Activated CD4-positive, alpha-beta memory T cell treated with anti-CD3 and anti-CD28 coated beads for 36 hours (primary cell): ENCODE measurements at regions not wholly inside any gene's neighbourhood (a gene's known extent, or its start where the extent isn't known, plus 50 kb on each side); places are given as distances from the start of the nearest gene placed in this dataset.

ENCODE experiments used
- CTCF ChIA-PET: fragments of 350-600 bp; sonication (Branson Sonifier 250); formaldehyde crosslinking; loops from one replicate; lab custom pipeline; 2021; ENCODE audit warnings: antibody characterized with exemption, inconsistent platforms; lab: Charles Lee
- POLR2A ChIA-PET: fragments of 350-600 bp; sonication (Branson Sonifier 250); formaldehyde crosslinking; loops from one replicate; lab custom pipeline; 2021; ENCODE audit warnings: antibody characterized with exemption; lab: Charles Lee
- DNase-seq: peaks from one replicate; pipeline ENCODE4 v3.0.0-alpha.2; 2020
- H3K27ac Mint-ChIP-seq: one replicate; pipeline ENCODE4 v1.8.0; 2021; ENCODE audit warnings: mixed read lengths
- H3K27me3 Mint-ChIP-seq: one replicate; pipeline ENCODE4 v1.8.0; 2021; ENCODE audit warnings: mixed read lengths
- H3K36me3 Mint-ChIP-seq: one replicate; pipeline ENCODE4 v1.8.0; 2021; ENCODE audit warnings: mixed read lengths
- H3K4me1 Mint-ChIP-seq: one replicate; pipeline ENCODE4 v1.8.0; 2021; ENCODE audit warnings: low read depth, mixed read lengths
- H3K4me3 Mint-ChIP-seq: one replicate; pipeline ENCODE4 v1.8.0; 2021; ENCODE audit warnings: mild to moderate bottlenecking, mixed read lengths
- H3K9me3 Mint-ChIP-seq: one replicate; pipeline ENCODE4 v1.8.0; 2021; ENCODE audit warnings: mixed read lengths
- intact Hi-C: fragments of 100-400 bp; cut with micrococcal nuclease; formaldehyde crosslinking; loops from one replicate; pipeline ENCODE4 v1.15.1; 2023

GRCh38 chr10:105974803-105975456 is 1189.6 kb downstream of the SORCS1 start:
- DNase-seq = no peak
- intact Hi-C loops = no loop called here
- no peaks in the 10 kb centered on the region for H3K36me3 Mint-ChIP-seq
- POLR2A ChIA-PET = no interaction called here
- H3K4me3 Mint-ChIP-seq = no peak overlapping the region
- H3K27me3 Mint-ChIP-seq = no peaks in the 10 kb centered on the region
- no peaks in the 10 kb centered on the region for H3K4me1 Mint-ChIP-seq
- CTCF ChIA-PET = no interaction called here
- H3K9me3 Mint-ChIP-seq = no peaks in the 10 kb centered on the region
- no peak overlapping the region for H3K27ac Mint-ChIP-seq

GRCh38 chr10:105973902-105974301 is 1190.6 kb downstream of the SORCS1 start:
- CTCF ChIA-PET = no interaction called here
- H3K27ac Mint-ChIP-seq = no peak overlapping the region

GRCh38 chr10:105973360-105973759 is 1191.1 kb downstream of the SORCS1 start:
- Mint-ChIP-seq H3K27ac (no peak overlapping the region), H3K4me3 (no peak overlapping the region), H3K36me3 (no peaks in the 10 kb centered on the region), H3K9me3 (no peaks in the 10 kb centered on the region), H3K4me1 (no peaks in the 10 kb centered on the region), H3K27me3 (no peaks in the 10 kb centered on the region)
- intact Hi-C loops = no loop called here
- CTCF ChIA-PET = no interaction called here
- no peak for DNase-seq
- POLR2A ChIA-PET = no interaction called here

More at GRCh38 chr10:105973902-105974301, 1190.6 kb downstream of the SORCS1 start:
- POLR2A ChIA-PET = no interaction called here
- DNase-seq = no peak
- H3K4me1 Mint-ChIP-seq = no peaks in the 10 kb centered on the region
- H3K27me3 Mint-ChIP-seq = no peaks in the 10 kb centered on the region
- no peak overlapping the region for H3K4me3 Mint-ChIP-seq
- no peaks in the 10 kb centered on the region for H3K9me3 Mint-ChIP-seq
- intact Hi-C loops = no loop called here
- H3K36me3 Mint-ChIP-seq = no peaks in the 10 kb centered on the region

GRCh38 chr10:105971460-105971859 is 1193.0 kb downstream of the SORCS1 start:
- Mint-ChIP-seq H3K27me3 (no peaks in the 10 kb centered on the region), H3K4me1 (no peaks in the 10 kb centered on the region)

GRCh38 chr10:105969884-105970377 is 1194.6 kb downstream of the SORCS1 start:
- no peaks in the 10 kb centered on the region for H3K27me3 Mint-ChIP-seq
- no peaks in the 10 kb centered on the region for H3K9me3 Mint-ChIP-seq
- intact Hi-C loops = no loop called here
- ChIA-PET CTCF (no interaction called here), POLR2A (no interaction called here)
- no peaks in the 10 kb centered on the region for H3K4me1 Mint-ChIP-seq
- H3K4me3 Mint-ChIP-seq = no peak overlapping the region
- DNase-seq = no peak
- H3K36me3 Mint-ChIP-seq = no peaks in the 10 kb centered on the region
- H3K27ac Mint-ChIP-seq = no peak overlapping the region

More at GRCh38 chr10:105971460-105971859, 1193.0 kb downstream of the SORCS1 start:
- CTCF ChIA-PET = no interaction called here
- Mint-ChIP-seq H3K27ac (no peak overlapping the region), H3K9me3 (no peaks in the 10 kb centered on the region), H3K4me3 (no peak overlapping the region), H3K36me3 (no peaks in the 10 kb centered on the region)
- intact Hi-C loops = no loop called here
- DNase-seq = no peak
- POLR2A ChIA-PET = no interaction called here

- Mint-ChIP-seq H3K4me1 (no peaks in the 10 kb centered on the region), H3K4me3 (no peak overlapping the region), H3K27me3 (no peaks in the 10 kb centered on the region), H3K9me3 (no peaks in the 10 kb centered on the region), H3K27ac (no peak overlapping the region), H3K36me3 (no peaks in the 10 kb centered on the region)
- ChIA-PET CTCF (no interaction called here), POLR2A (no interaction called here)
- DNase-seq = no peak
- intact Hi-C loops = no loop called here
Measured at GRCh38 chr10:105968666-105969065, 1195.8 kb downstream of the SORCS1 start.

GRCh38 chr10:105967256-105967655 is 1197.2 kb downstream of the SORCS1 start:
- Mint-ChIP-seq H3K27ac (no peak overlapping the region), H3K36me3 (no peaks in the 10 kb centered on the region), H3K4me3 (no peak overlapping the region), H3K27me3 (no peaks in the 10 kb centered on the region), H3K4me1 (no peaks in the 10 kb centered on the region), H3K9me3 (no peaks in the 10 kb centered on the region)
- no peak for DNase-seq
- POLR2A ChIA-PET = no interaction called here
- CTCF ChIA-PET = no interaction called here
- intact Hi-C loops = no loop called here

GRCh38 chr10:105965141-105965540 is 1199.4 kb downstream of the SORCS1 start:
- intact Hi-C loops = no loop called here
- Mint-ChIP-seq H3K4me1 (no peaks in the 10 kb centered on the region), H3K9me3 (no peaks in the 10 kb centered on the region), H3K27me3 (no peaks in the 10 kb centered on the region), H3K4me3 (no peak overlapping the region), H3K36me3 (no peaks in the 10 kb centered on the region), H3K27ac (no peak overlapping the region)
- ChIA-PET CTCF (no interaction called here), POLR2A (no interaction called here)
- DNase-seq = no peak

- intact Hi-C loops = no loop called here
- H3K36me3 Mint-ChIP-seq = no peaks in the 10 kb centered on the region
- CTCF ChIA-PET = interaction anchor here (1.3 kb wide), 1 partner anchor 14 kb away, joined by 3 read pairs; no protein-coding TSS in a partner anchor
- H3K27ac Mint-ChIP-seq = no peak overlapping the region
- H3K9me3 Mint-ChIP-seq = no peaks in the 10 kb centered on the region
- H3K4me1 Mint-ChIP-seq = no peaks in the 10 kb centered on the region
- no peak overlapping the region for H3K4me3 Mint-ChIP-seq
- no peak for DNase-seq
- POLR2A ChIA-PET = no interaction called here
- no peaks in the 10 kb centered on the region for H3K27me3 Mint-ChIP-seq
Measured at GRCh38 chr10:105964009-105964408, 1200.5 kb downstream of the SORCS1 start.

- CTCF ChIA-PET = interaction anchor here (1.3 kb wide), 1 partner anchor 13 kb away, joined by 3 read pairs; no protein-coding TSS in a partner anchor
- POLR2A ChIA-PET = no interaction called here
- H3K36me3 Mint-ChIP-seq = no peaks in the 10 kb centered on the region
Measured at GRCh38 chr10:105963334-105963884, 1201.1 kb downstream of the SORCS1 start.

GRCh38 chr10:105956550-105956949 is 1208.0 kb downstream of the SORCS1 start:
- H3K27ac Mint-ChIP-seq = no peak overlapping the region
- DNase-seq = no peak
- POLR2A ChIA-PET = no interaction called here
- intact Hi-C loops = no loop called here
- CTCF ChIA-PET = no interaction called here
- H3K9me3 Mint-ChIP-seq = no peaks in the 10 kb centered on the region
- no peaks in the 10 kb centered on the region for H3K36me3 Mint-ChIP-seq
- H3K4me3 Mint-ChIP-seq = no peak overlapping the region
- H3K27me3 Mint-ChIP-seq = no peaks in the 10 kb centered on the region
- H3K4me1 Mint-ChIP-seq = no peaks in the 10 kb centered on the region

More at GRCh38 chr10:105963334-105963884, 1201.1 kb downstream of the SORCS1 start:
- Mint-ChIP-seq H3K4me3 (no peak overlapping the region), H3K9me3 (no peaks in the 10 kb centered on the region), H3K4me1 (no peaks in the 10 kb centered on the region), H3K27ac (no peak overlapping the region), H3K27me3 (no peaks in the 10 kb centered on the region)
- intact Hi-C loops = no loop called here
- DNase-seq = no peak

- intact Hi-C loops = no loop called here
- no peak overlapping the region for H3K27ac Mint-ChIP-seq
- H3K36me3 Mint-ChIP-seq = no peaks in the 10 kb centered on the region
- H3K4me1 Mint-ChIP-seq = no peaks in the 10 kb centered on the region
- H3K4me3 Mint-ChIP-seq = no peak overlapping the region
- H3K27me3 Mint-ChIP-seq = no peaks in the 10 kb centered on the region
- CTCF ChIA-PET = no interaction called here
- POLR2A ChIA-PET = interaction anchor here (0.6 kb wide), 1 partner anchor 31 kb away, joined by 5 read pairs; no protein-coding TSS in a partner anchor
- DNase-seq = no peak
- H3K9me3 Mint-ChIP-seq = no peaks in the 10 kb centered on the region
Measured at GRCh38 chr10:105953861-105954260, 1210.6 kb downstream of the SORCS1 start.

- DNase-seq = no peak
- H3K9me3 Mint-ChIP-seq = no peaks in the 10 kb centered on the region
- H3K4me1 Mint-ChIP-seq = no peaks in the 10 kb centered on the region
- intact Hi-C loops = no loop called here
- ChIA-PET POLR2A (no interaction called here), CTCF (no interaction called here)
- no peaks in the 10 kb centered on the region for H3K27me3 Mint-ChIP-seq
- H3K36me3 Mint-ChIP-seq = no peaks in the 10 kb centered on the region
- H3K27ac Mint-ChIP-seq = no peak overlapping the region
- no peak overlapping the region for H3K4me3 Mint-ChIP-seq
Measured at GRCh38 chr10:105953056-105953455, 1211.5 kb downstream of the SORCS1 start.
